Esophagus muscularis mucosa (tissue), 4 donors: ENCODE measurements at regions not wholly inside any gene's neighbourhood (a gene's known extent, or its start where the extent isn't known, plus 50 kb on each side); places are given as distances from the start of the nearest gene placed in this dataset.

Source experiments
- EP300 ChIP-seq: sonication (generic); formaldehyde crosslinking; IDR thresholded peaks from one replicate; pipeline ENCODE4 v1.6.1; 2017; ENCODE audit warnings: antibody characterized with exemption
- POLR2A ChIP-seq: fragments of 450-650 bp; IDR thresholded peaks from one replicate; pipeline ENCODE4 v1.6.1; 2017; ENCODE audit warnings: antibody characterized with exemption, moderate library complexity, mild to moderate bottlenecking, low read depth
- TF ChIP-seq, protein P1 (sequence below), 3 experiments: fragments of 200-600 bp in 2 of 3; fragments of 450-650 bp in 1 of 3; sonication (generic) in 2 of 3; IDR thresholded peaks; one replicate each; pipeline ENCODE4 v1.5.1; 2017 to 2019; ENCODE audit warnings: antibody characterized with exemption in 3 of 3, mild to moderate bottlenecking in 2 of 3, moderate library complexity in 1 of 3

DNA sequence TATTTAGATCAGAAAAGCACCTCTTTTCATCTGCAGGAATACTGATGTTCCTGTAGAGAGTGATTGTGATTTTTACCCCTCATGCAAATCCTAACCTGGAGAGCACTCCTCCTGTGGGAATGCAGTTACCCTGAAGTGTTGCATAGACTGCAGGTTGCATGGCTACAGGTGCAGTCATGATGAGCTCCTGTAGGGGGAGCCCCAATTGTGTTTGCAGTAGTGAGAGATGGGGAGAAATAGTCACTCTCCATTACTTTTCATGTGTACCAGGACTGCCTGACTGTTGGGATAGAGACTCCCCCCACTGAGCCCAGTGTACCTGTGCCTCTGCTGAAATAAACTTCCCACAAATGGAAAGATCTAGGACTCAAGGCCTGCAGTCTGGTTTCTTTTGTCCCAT is 1086.5 kb downstream of the SLC6A15 start:
- TF ChIP-seq, protein P1, sequence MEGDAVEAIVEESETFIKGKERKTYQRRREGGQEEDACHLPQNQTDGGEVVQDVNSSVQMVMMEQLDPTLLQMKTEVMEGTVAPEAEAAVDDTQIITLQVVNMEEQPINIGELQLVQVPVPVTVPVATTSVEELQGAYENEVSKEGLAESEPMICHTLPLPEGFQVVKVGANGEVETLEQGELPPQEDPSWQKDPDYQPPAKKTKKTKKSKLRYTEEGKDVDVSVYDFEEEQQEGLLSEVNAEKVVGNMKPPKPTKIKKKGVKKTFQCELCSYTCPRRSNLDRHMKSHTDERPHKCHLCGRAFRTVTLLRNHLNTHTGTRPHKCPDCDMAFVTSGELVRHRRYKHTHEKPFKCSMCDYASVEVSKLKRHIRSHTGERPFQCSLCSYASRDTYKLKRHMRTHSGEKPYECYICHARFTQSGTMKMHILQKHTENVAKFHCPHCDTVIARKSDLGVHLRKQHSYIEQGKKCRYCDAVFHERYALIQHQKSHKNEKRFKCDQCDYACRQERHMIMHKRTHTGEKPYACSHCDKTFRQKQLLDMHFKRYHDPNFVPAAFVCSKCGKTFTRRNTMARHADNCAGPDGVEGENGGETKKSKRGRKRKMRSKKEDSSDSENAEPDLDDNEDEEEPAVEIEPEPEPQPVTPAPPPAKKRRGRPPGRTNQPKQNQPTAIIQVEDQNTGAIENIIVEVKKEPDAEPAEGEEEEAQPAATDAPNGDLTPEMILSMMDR (IDR thresholded peaks at IDR 0.05), result peak in 2 of 3 experiments; percentile 8 to 20
- no peak for TF ChIP-seq POLR2A
- no peak for TF ChIP-seq EP300
